WERI-Rb-1 (cell line): ENCODE measurements at regions not wholly inside any gene's neighbourhood (a gene's known extent, or its start where the extent isn't known, plus 50 kb on each side); places are given as distances from the start of the nearest gene placed in this dataset.

Experiments used
- DNase-seq: peaks from one replicate; pipeline ENCODE4 v3.0.0-alpha.2; 2020
- H3K27ac ChIP-seq: fragments of 250-450 bp; sonication (Bioruptor Pico); 2 replicates; pipeline ENCODE4 v1.5.1; 2020; ENCODE audit warnings: mild to moderate bottlenecking, moderate library complexity
- H3K27me3 ChIP-seq: fragments of 250-450 bp; sonication (Bioruptor Pico); 2 replicates; pipeline ENCODE4 v1.5.1; 2021; ENCODE audit warnings: mild to moderate bottlenecking, low read depth, moderate library complexity; ENCODE audit not compliant: insufficient read depth, severe bottlenecking
- H3K36me3 ChIP-seq: fragments of 250-450 bp; sonication (Bioruptor Pico); 2 replicates; pipeline ENCODE4 v1.5.1; 2020; ENCODE audit warnings: mild to moderate bottlenecking, moderate library complexity
- H3K4me3 ChIP-seq: 2 replicates; pipeline ENCODE4 v1.5.1; 2011; ENCODE audit warnings: low read depth, mild to moderate bottlenecking, control low read depth, low read length
- H3K9me3 ChIP-seq: fragments of 250-450 bp; sonication (Bioruptor Pico); 2 replicates; pipeline ENCODE4 v1.5.1; 2021; ENCODE audit warnings: mild to moderate bottlenecking, moderate library complexity; ENCODE audit not compliant: severe bottlenecking
- CTCF ChIP-seq: IDR thresholded peaks from 2 replicates; pipeline ENCODE4 v1.5.1; 2011; ENCODE audit warnings: low read depth, mild to moderate bottlenecking, control low read depth, inconsistent platforms, low read length

DNA sequence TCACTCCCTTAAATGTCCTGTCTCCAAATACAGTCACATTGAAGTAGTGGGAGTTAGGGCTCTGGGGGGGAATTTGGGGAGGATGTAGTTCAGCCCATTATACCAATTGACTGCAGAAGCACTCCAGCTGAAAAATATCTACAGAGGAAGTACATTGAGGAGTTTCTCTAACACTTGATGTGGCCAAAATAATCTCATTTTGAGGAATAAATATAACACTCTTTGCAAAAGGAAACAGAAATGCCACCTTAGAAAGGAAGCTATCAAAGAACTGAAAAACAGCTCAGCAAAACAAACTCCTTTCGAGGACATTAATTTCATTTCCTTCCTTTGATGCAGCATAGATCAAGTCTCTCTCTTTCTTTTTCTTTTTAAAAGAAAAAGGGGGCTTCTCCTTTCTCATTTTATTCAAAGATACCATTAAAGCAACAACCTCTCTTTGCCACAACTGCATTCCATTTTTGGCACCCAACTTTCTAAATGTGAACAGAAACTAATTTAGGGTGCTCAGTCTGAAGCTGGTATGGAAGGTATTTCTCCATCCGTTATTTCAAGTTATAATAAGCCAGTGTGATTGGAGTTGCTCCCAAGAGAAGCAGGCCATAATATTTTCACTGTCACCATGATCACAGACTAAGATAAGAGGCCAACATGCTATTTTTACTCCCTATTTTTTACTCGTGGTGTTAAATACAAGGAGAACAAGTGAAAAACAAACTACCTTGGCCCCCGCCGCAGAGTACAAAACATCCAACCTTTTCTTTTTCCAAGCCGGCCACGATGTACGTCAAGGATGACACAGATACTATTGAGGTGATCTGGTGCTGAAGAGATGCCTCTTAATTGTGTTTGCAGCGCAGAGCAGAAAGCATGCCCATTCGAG, 230.4 kb upstream of the GATB start:
- Histone ChIP-seq H3K4me3 (no peak overlapping the region), H3K27me3 (peaks cover 77% of the 10 kb centered on the region), H3K9me3 (no peaks in the 10 kb centered on the region), H3K27ac (no peak overlapping the region), H3K36me3 (no peaks in the 10 kb centered on the region)
- TF ChIP-seq CTCF = no peak
- no peak for DNase-seq

- Histone ChIP-seq H3K4me3 (no peak overlapping the region), H3K9me3 (no peaks in the 10 kb centered on the region), H3K27ac (no peak overlapping the region), H3K27me3 (peaks cover 75% of the 10 kb centered on the region), H3K36me3 (no peaks in the 10 kb centered on the region)
- no peak for DNase-seq
- TF ChIP-seq CTCF = no peak
Observed at GRCh38 chr4:151990201-151990600, 229.4 kb upstream of the GATB start.

- no peak for TF ChIP-seq CTCF
- Histone ChIP-seq H3K9me3 (no peaks in the 10 kb centered on the region), H3K27me3 (peaks cover 78% of the 10 kb centered on the region), H3K4me3 (no peak overlapping the region), H3K36me3 (no peaks in the 10 kb centered on the region), H3K27ac (no peak overlapping the region)
- no peak for DNase-seq
Observed at GRCh38 chr4:151988591-151988990, 227.8 kb upstream of the GATB start.

- Histone ChIP-seq H3K27ac (no peak overlapping the region), H3K4me3 (no peak overlapping the region), H3K36me3 (no peaks in the 10 kb centered on the region), H3K9me3 (no peaks in the 10 kb centered on the region), H3K27me3 (peaks cover 86% of the 10 kb centered on the region)
- TF ChIP-seq CTCF = no peak
- DNase-seq = no peak
Observed at GRCh38 chr4:151987606-151988005, 226.8 kb upstream of the GATB start.

GRCh38 chr4:151983854-151984253, 223.0 kb upstream of the GATB start:
- Histone ChIP-seq H3K36me3 (no peaks in the 10 kb centered on the region), H3K27ac (no peak overlapping the region), H3K4me3 (no peak overlapping the region), H3K9me3 (no peaks in the 10 kb centered on the region), H3K27me3 (peaks cover 67% of the 10 kb centered on the region)
- DNase-seq = no peak
- TF ChIP-seq CTCF = no peak

DNA sequence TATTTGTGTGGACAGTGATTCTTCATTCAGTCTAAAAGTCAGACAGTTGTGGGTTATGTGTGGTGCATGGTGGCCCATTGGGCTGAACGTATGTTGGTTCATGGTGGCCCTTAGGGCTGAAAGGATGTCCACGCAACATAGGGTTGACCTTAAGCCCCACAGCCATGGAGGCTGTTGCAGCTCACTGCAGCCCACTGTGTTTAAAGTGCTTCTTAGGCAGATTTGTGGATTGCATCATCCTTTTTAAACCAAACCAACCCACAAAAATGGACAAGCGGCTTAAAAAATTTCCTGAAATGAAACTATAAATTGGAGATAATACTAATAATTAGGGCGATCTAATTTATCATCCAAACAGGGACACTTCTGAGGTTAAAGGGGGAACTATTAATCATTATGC, 219.0 kb upstream of the GATB start:
- no peak for DNase-seq
- no peak overlapping the region for H3K27ac ChIP-seq
- H3K36me3 ChIP-seq = no peaks in the 10 kb centered on the region
- H3K27me3 ChIP-seq = peaks cover 58% of the 10 kb centered on the region
- H3K9me3 ChIP-seq = no peaks in the 10 kb centered on the region
- TF ChIP-seq CTCF = no peak
- no peak overlapping the region for H3K4me3 ChIP-seq
